ENCODE measurements at regions not wholly inside any gene's neighbourhood (a gene's known extent, or its start where the extent isn't known, plus 50 kb on each side); places are given as distances from the start of the nearest gene placed in this dataset.

DNA sequence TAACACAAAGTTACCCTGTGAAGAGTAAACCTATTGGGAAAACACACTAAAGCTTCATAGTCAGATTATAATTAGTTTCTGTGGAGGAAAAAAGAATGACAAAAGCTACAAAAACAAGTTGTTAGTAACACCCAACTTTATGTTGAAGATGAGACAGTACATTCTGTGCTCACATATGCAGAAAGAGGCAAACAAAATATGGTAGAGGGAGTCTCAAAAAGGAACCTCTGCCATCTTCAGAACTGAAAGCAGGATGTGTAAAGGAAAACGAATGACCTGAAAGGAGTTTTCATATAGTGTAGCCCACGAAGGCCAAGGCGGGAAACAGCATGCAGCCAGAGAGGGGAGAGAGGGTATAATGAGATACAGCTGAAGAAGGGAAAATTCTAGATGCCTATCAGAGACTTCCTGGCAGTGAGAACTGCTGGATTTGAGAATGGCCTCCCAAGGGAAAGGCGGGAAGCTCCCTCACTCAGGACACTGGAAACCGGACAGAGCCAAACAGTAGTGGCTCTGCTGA, 84.1 kb upstream of the HEY2 start:
- Histone ChIP-seq H3K9ac (ENCODE audit: low read length) (no peak overlapping the region), H3K36me3 (ENCODE audit: low read length) (no peaks in the 10 kb centered on the region), H3K79me2 (ENCODE audit: insufficient read depth, low read length) (no peaks in the 10 kb centered on the region), H2AFZ (ENCODE audit: low read depth, low read length, severe bottlenecking) (no peak overlapping the region), H3K9me2 (replicated peaks; ENCODE audit: insufficient read depth, low read length) (no peaks in the 10 kb centered on the region), H3K27ac (ENCODE audit: low read depth, low read length) (no peak overlapping the region), H3K9me3 (ENCODE audit: insufficient read depth, low read length) (no peaks in the 10 kb centered on the region), H3K4me2 (ENCODE audit: low read depth, low read length, poor library complexity, severe bottlenecking) (no peak overlapping the region), H4K20me1 (ENCODE audit: low read depth, low read length) (no peaks in the 10 kb centered on the region), H3F3A (ENCODE audit: insufficient read depth) (no peaks in the 10 kb centered on the region), H3K4me3 (ENCODE audit: insufficient read depth, low read length, poor library complexity, severe bottlenecking) (no peak overlapping the region), H3K27me3 (ENCODE audit: low read length) (0 out of 2 replicates have a peak, but pooled peaks cover 3% of the 10 kb centered on the region)
- TF ChIP-seq, protein P1, sequence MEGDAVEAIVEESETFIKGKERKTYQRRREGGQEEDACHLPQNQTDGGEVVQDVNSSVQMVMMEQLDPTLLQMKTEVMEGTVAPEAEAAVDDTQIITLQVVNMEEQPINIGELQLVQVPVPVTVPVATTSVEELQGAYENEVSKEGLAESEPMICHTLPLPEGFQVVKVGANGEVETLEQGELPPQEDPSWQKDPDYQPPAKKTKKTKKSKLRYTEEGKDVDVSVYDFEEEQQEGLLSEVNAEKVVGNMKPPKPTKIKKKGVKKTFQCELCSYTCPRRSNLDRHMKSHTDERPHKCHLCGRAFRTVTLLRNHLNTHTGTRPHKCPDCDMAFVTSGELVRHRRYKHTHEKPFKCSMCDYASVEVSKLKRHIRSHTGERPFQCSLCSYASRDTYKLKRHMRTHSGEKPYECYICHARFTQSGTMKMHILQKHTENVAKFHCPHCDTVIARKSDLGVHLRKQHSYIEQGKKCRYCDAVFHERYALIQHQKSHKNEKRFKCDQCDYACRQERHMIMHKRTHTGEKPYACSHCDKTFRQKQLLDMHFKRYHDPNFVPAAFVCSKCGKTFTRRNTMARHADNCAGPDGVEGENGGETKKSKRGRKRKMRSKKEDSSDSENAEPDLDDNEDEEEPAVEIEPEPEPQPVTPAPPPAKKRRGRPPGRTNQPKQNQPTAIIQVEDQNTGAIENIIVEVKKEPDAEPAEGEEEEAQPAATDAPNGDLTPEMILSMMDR (IDR thresholded peaks at IDR 0.05; ENCODE audit: insufficient read depth, low read length, poor library complexity, severe bottlenecking), result no peak
- no peak for TF ChIP-seq EZH2phosphoT487 (conservative IDR thresholded peaks at IDR 0.05; ENCODE audit: low read length)

DNA sequence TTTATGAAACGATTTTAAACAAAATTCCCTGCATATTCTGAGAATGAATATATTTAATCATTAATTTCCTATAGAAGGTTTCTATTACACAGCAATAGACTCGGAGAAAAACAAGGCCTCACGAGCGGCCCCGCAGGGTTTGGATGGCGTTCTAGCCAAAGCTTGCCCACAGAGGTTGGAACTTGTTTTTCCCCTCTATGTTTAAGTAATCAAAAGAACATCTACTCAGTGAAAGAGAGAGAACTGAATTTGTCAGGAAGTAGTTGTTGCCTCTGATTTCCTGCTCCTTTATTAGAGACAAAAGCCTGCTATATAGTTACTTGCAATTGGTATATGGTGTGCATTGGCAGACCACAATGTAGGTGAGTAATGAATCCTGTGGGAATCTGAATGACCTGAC, 82.1 kb upstream of the HEY2 start:
- TF ChIP-seq, protein P1 (IDR thresholded peaks at IDR 0.05; ENCODE audit: insufficient read depth, low read length, poor library complexity, severe bottlenecking), result no peak
- TF ChIP-seq EZH2phosphoT487 (conservative IDR thresholded peaks at IDR 0.05; ENCODE audit: low read length), result no peak
- Histone ChIP-seq H3K79me2 (ENCODE audit: insufficient read depth, low read length) (no peaks in the 10 kb centered on the region), H3K4me3 (ENCODE audit: insufficient read depth, low read length, poor library complexity, severe bottlenecking) (no peak overlapping the region), H3K9me3 (ENCODE audit: insufficient read depth, low read length) (no peaks in the 10 kb centered on the region), H3F3A (ENCODE audit: insufficient read depth) (no peaks in the 10 kb centered on the region), H3K27me3 (ENCODE audit: low read length) (0 out of 2 replicates have a peak, but pooled peaks cover 3% of the 10 kb centered on the region), H3K9me2 (replicated peaks; ENCODE audit: insufficient read depth, low read length) (no peaks in the 10 kb centered on the region), H2AFZ (ENCODE audit: low read depth, low read length, severe bottlenecking) (no peak overlapping the region), H3K4me2 (ENCODE audit: low read depth, low read length, poor library complexity, severe bottlenecking) (no peak overlapping the region), H3K9ac (ENCODE audit: low read length) (no peak overlapping the region), H3K36me3 (ENCODE audit: low read length) (no peaks in the 10 kb centered on the region), H4K20me1 (ENCODE audit: low read depth, low read length) (no peaks in the 10 kb centered on the region), H3K27ac (ENCODE audit: low read depth, low read length) (no peak overlapping the region)

DNA sequence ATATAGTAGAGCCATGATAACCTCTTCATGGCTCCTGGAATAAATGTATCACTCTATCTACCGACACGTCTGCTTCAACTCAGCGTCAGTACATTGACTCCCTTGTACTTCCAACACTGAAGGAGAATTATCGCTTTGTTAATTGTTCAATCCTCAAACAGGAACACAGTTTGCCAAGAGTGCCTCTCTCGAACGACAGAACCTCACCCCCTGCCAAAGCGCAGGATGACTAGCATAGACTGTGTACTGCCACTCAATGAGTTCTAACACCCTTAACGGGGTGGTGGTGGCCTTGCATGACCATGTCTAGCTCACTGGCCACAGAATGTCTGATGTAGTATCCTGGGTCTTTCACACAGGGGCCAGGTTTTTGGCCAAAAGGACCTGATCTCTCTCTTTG, 81.4 kb upstream of the HEY2 start:
- no peak overlapping the region for H3K9ac ChIP-seq (ENCODE audit: low read length)
- no peak overlapping the region for H3K4me2 ChIP-seq (ENCODE audit: low read depth, low read length, poor library complexity, severe bottlenecking)
- no peak overlapping the region for H2AFZ ChIP-seq (ENCODE audit: low read depth, low read length, severe bottlenecking)
- no peaks in the 10 kb centered on the region for H3F3A ChIP-seq (ENCODE audit: insufficient read depth)
- no peak overlapping the region for H3K27ac ChIP-seq (ENCODE audit: low read depth, low read length)
- H4K20me1 ChIP-seq (ENCODE audit: low read depth, low read length), result no peaks in the 10 kb centered on the region
- H3K9me2 ChIP-seq (replicated peaks; ENCODE audit: insufficient read depth, low read length), result no peaks in the 10 kb centered on the region
- H3K4me3 ChIP-seq (ENCODE audit: insufficient read depth, low read length, poor library complexity, severe bottlenecking), result no peak overlapping the region
- no peaks in the 10 kb centered on the region for H3K36me3 ChIP-seq (ENCODE audit: low read length)
- H3K27me3 ChIP-seq (ENCODE audit: low read length), result 0 out of 2 replicates have a peak, but pooled peaks cover 3% of the 10 kb centered on the region
- no peak for TF ChIP-seq EZH2phosphoT487 (conservative IDR thresholded peaks at IDR 0.05; ENCODE audit: low read length)
- TF ChIP-seq, protein P1 (IDR thresholded peaks at IDR 0.05; ENCODE audit: insufficient read depth, low read length, poor library complexity, severe bottlenecking), result no peak
- H3K9me3 ChIP-seq (ENCODE audit: insufficient read depth, low read length), result no peaks in the 10 kb centered on the region
- H3K79me2 ChIP-seq (ENCODE audit: insufficient read depth, low read length), result no peaks in the 10 kb centered on the region

All from SU-DHL-6 (cell line).